Liver (tissue), 8 donors: ENCODE measurements at regions not wholly inside any gene's neighbourhood (a gene's known extent, or its start where the extent isn't known, plus 50 kb on each side); places are given as distances from the start of the nearest gene placed in this dataset.

Experiments
- DNase-seq: peaks from one replicate; pipeline ENCODE4 v3.0.0-alpha.2; 2017; ENCODE audit warnings: low spot score
- H3K27ac ChIP-seq, 2 donors: one replicate each; pipeline ENCODE4 v1.7.0; 2013; ENCODE audit warnings: inconsistent platforms in 2 of 2, low read length in 2 of 2, control low read depth in 1 of 2, low read depth in 1 of 2, mild to moderate bottlenecking in 1 of 2
- H3K27me3 ChIP-seq, 4 donors: one replicate each; pipeline versions ENCODE4 v1.6.1 to v1.7.0; 2013; ENCODE audit warnings: low read length in 3 of 4, inconsistent platforms in 1 of 4, mild to moderate bottlenecking in 1 of 4, moderate library complexity in 1 of 4; ENCODE audit not compliant: control insufficient read depth in 4 of 4, insufficient read depth in 4 of 4
- H3K36me3 ChIP-seq, 4 donors: one replicate each; pipeline versions ENCODE4 v1.6.1 to v1.7.0; 2013; ENCODE audit warnings: low read length in 3 of 4, mild to moderate bottlenecking in 3 of 4, low read depth in 1 of 4, moderate library complexity in 1 of 4; ENCODE audit not compliant: control insufficient read depth in 4 of 4, insufficient read depth in 3 of 4
- H3K4me1 ChIP-seq, 4 donors: one replicate each; pipeline versions ENCODE4 v1.6.1 to v1.7.0; 2013; ENCODE audit warnings: low read length in 3 of 4, mild to moderate bottlenecking in 3 of 4, moderate library complexity in 1 of 4; ENCODE audit not compliant: control insufficient read depth in 4 of 4, insufficient read depth in 4 of 4
- H3K4me3 ChIP-seq, 3 donors: one replicate each; pipeline versions ENCODE4 v1.6.1 to v1.7.0; 2013; ENCODE audit warnings: low read length in 3 of 3, control low read depth in 1 of 3, low read depth in 1 of 3, mild to moderate bottlenecking in 1 of 3
- H3K9ac ChIP-seq, 2 donors: one replicate each; pipeline ENCODE4 v1.7.0; 2013; ENCODE audit warnings: low read length in 2 of 2, mild to moderate bottlenecking in 2 of 2, moderate library complexity in 2 of 2, control low read depth in 1 of 2, low read depth in 1 of 2
- H3K9me3 ChIP-seq, 4 donors: one replicate each; pipeline versions ENCODE4 v1.6.1 to v1.7.0; 2013; ENCODE audit warnings: low read length in 3 of 4; ENCODE audit not compliant: control insufficient read depth in 4 of 4
- ATF3 ChIP-seq: IDR thresholded peaks from 2 replicates; pipeline ENCODE4 v1.6.1; 2016; ENCODE audit warnings: antibody characterized with exemption
- CTCF ChIP-seq: fragments of 150-350 bp; IDR thresholded peaks from 2 replicates; pipeline ENCODE4 v1.5.1; 2017; ENCODE audit warnings: improper control_type of control experiment, low read depth, low read length; ENCODE audit not compliant: missing input control
- EGR1 ChIP-seq, 2 donors: IDR thresholded peaks; 2 replicates each; pipeline ENCODE4 v1.6.1; 2016 to 2018; ENCODE audit warnings: antibody characterized with exemption in 2 of 2, low read depth in 2 of 2
- FOXA1 ChIP-seq: IDR thresholded peaks from 2 replicates; pipeline ENCODE4 v1.6.1; 2016; ENCODE audit warnings: antibody characterized with exemption
- FOXA2 ChIP-seq: IDR thresholded peaks from 2 replicates; pipeline ENCODE4 v1.6.1; 2016; ENCODE audit warnings: antibody characterized with exemption
- GABPA ChIP-seq, 2 donors: IDR thresholded peaks in 1 of 2; conservative IDR thresholded peaks in 1 of 2; 2 replicates each; pipeline ENCODE4 v1.6.1; 2016; ENCODE audit warnings: antibody characterized with exemption in 2 of 2, mild to moderate bottlenecking in 1 of 2, moderate library complexity in 1 of 2
- HNF4A ChIP-seq, 2 donors: conservative IDR thresholded peaks; 2 replicates each; pipeline ENCODE4 v1.6.1; 2016; ENCODE audit warnings: antibody characterized with exemption in 2 of 2, mild to moderate bottlenecking in 2 of 2
- HNF4G ChIP-seq: IDR thresholded peaks from 2 replicates; pipeline ENCODE4 v1.6.1; 2016; ENCODE audit warnings: antibody characterized with exemption
- JUND ChIP-seq, 2 donors: IDR thresholded peaks; 2 replicates each; pipeline ENCODE4 v1.6.1; 2016; ENCODE audit warnings: antibody characterized with exemption in 2 of 2
- NR2F2 ChIP-seq: IDR thresholded peaks from 2 replicates; pipeline ENCODE4 v1.6.1; 2016; ENCODE audit warnings: antibody characterized with exemption
- RAD21 ChIP-seq, 2 donors: IDR thresholded peaks; 2 replicates each; pipeline ENCODE4 v1.6.1; 2016; ENCODE audit warnings: antibody characterized with exemption in 2 of 2, mild to moderate bottlenecking in 2 of 2
- REST ChIP-seq: IDR thresholded peaks from 2 replicates; pipeline ENCODE4 v1.6.1; 2016; ENCODE audit warnings: antibody characterized with exemption, mild to moderate bottlenecking
- RXRA ChIP-seq, 2 donors: IDR thresholded peaks; 2 replicates each; pipeline ENCODE4 v1.6.1; 2017 to 2018; ENCODE audit warnings: antibody characterized with exemption in 2 of 2, mild to moderate bottlenecking in 1 of 2
- SP1 ChIP-seq: IDR thresholded peaks from 2 replicates; pipeline ENCODE4 v1.6.1; 2018; ENCODE audit warnings: antibody characterized with exemption, mild to moderate bottlenecking
- TAF1 ChIP-seq: conservative IDR thresholded peaks from 2 replicates; pipeline ENCODE4 v1.6.1; 2016; ENCODE audit warnings: antibody characterized with exemption, mild to moderate bottlenecking
- YY1 ChIP-seq: IDR thresholded peaks from 2 replicates; pipeline ENCODE4 v1.6.1; 2016; ENCODE audit warnings: antibody characterized with exemption, mild to moderate bottlenecking
- ZBTB33 ChIP-seq: IDR thresholded peaks from 2 replicates; pipeline ENCODE4 v1.6.1; 2016; ENCODE audit warnings: antibody characterized with exemption
- WGBS: extraction: QIAGEN DNeasy Blood & Tissue Kit; methylation state at CpG from one replicate; pipeline ENCODE4 v1.1.7; 2013; 5-methylcytosine and 5-hydroxymethylcytosine counted together
- TF ChIP-seq, protein P1 (sequence below): IDR thresholded peaks from 2 replicates; pipeline ENCODE4 v1.6.1; 2016; ENCODE audit warnings: antibody characterized with exemption
- donor health status: healthy.
- donor health status: healthy.
- donor health status: healthy.
- donor health status: healthy.
- donor health status: healthy.

DNA sequence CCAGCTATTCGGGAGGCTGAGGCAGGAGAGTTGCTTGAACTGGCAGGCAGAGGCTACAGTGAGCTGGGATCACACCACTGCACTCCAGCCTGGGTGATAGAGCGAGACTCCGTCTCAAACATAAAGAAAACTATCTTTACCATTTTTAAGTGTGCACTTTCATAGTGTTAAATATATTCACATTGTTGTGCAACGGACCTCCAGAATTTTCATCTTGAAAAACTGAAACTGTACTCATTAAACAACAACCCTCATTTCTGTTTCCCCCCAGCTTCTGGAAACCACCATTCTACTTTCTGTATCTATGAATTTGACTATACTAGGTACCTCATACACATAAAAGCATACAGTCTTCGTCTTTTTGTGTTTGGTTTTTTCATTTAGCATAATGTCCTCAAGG lies 375.1 kb downstream of the SHQ1 start:
- no peaks in the 10 kb centered on the region for H3K9me3 ChIP-seq
- H3K9ac ChIP-seq = no peak overlapping the region
- no peak overlapping the region for H3K27ac ChIP-seq
- H3K4me1 ChIP-seq = peaks cover 0 to 14% (median 12%) of the 10 kb centered on the region in 4 donors
- no peak for DNase-seq
- no peaks in the 10 kb centered on the region for H3K36me3 ChIP-seq
- 74% methylated on average over 5 of the region's 5 CpGs for WGBS
- H3K4me3 ChIP-seq = no peak overlapping the region
- TF ChIP-seq, protein P1, sequence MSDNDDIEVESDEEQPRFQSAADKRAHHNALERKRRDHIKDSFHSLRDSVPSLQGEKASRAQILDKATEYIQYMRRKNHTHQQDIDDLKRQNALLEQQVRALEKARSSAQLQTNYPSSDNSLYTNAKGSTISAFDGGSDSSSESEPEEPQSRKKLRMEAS = no peak
- TF ChIP-seq RAD21 (IDR thresholded peaks at IDR 0.05) = no peak
- TF ChIP-seq ZBTB33 = no peak
- TF ChIP-seq HNF4A (conservative IDR thresholded peaks at IDR 0.05) = no peak
- H3K27me3 ChIP-seq = no peaks in the 10 kb centered on the region

GRCh38 chr3:72470904-72471417 lies 377.3 kb downstream of the SHQ1 start:
- Histone ChIP-seq H3K9me3 (no peaks in the 10 kb centered on the region), H3K27me3 (no peaks in the 10 kb centered on the region), H3K27ac (no peak overlapping the region), H3K36me3 (no peaks in the 10 kb centered on the region), H3K9ac (no peak overlapping the region), H3K4me1 (peaks cover 0 to 10% (median 9%) of the 10 kb centered on the region in 4 donors), H3K4me3 (no peak overlapping the region)
- no peak for DNase-seq
- TF ChIP-seq, protein P1 = no peak
- TF ChIP-seq JUND (IDR thresholded peaks at IDR 0.05) (no peak), CTCF (no peak), YY1 (no peak), HNF4A (conservative IDR thresholded peaks at IDR 0.05) (no peak), FOXA2 (no peak), SP1 (no peak), ATF3 (no peak), RXRA (IDR thresholded peaks at IDR 0.05) (no peak), RAD21 (IDR thresholded peaks at IDR 0.05) (no peak), TAF1 (no peak), NR2F2 (no peak), REST (no peak), ZBTB33 (no peak), HNF4G (no peak), EGR1 (IDR thresholded peaks at IDR 0.05; ENCODE audit: low read depth in 2 of 2) (no peak), FOXA1 (no peak), GABPA (IDR thresholded peaks at IDR 0.05 in 1 of 2, conservative IDR thresholded peaks at IDR 0.05 in 1 of 2) (no peak)
- WGBS = 93% methylated on average over 5 of the region's 5 CpGs
